ENCODE measurements at regions not wholly inside any gene's neighbourhood (a gene's known extent, or its start where the extent isn't known, plus 50 kb on each side); places are given as distances from the start of the nearest gene placed in this dataset.
"Not testable (repeated sequence)": the region's sequence is repeated elsewhere in the genome, so short reads cannot be mapped to it uniquely, and the experiment has no call there.

- Histone ChIP-seq H3K9me3 (ENCODE audit: insufficient read depth, low read length, severe bottlenecking) (no peaks in the 10 kb centered on the region), H3K4me2 (ENCODE audit: insufficient read depth, low read length) (no peak overlapping the region), H3K79me2 (ENCODE audit: insufficient read depth, low read length) (no peaks in the 10 kb centered on the region), H4K20me1 (ENCODE audit: insufficient read depth, low read length) (no peaks in the 10 kb centered on the region), H3K4me1 (ENCODE audit: insufficient read depth, low read length) (no peaks in the 10 kb centered on the region), H3K27ac (ENCODE audit: low read length) (no peak overlapping the region), H3K36me3 (ENCODE audit: insufficient read depth, low read length) (no peaks in the 10 kb centered on the region), H3K27me3 (ENCODE audit: insufficient read depth, low read length, poor library complexity) (no peaks in the 10 kb centered on the region), H3K4me3 (ENCODE audit: low read depth in 1 of 2, low read length in 2 of 2) (no peak overlapping the region), H2AFZ (ENCODE audit: low read depth, low read length) (no peak overlapping the region), H3K9ac (ENCODE audit: low read depth, low read length) (no peak overlapping the region)
- no peak for ATAC-seq (ENCODE audit: insufficient read depth, low read depth)
- DNase-seq: no peak
- TF ChIP-seq EZH2 (IDR thresholded peaks at IDR 0.05; ENCODE audit: borderline replicate concordance, low read depth, low read length, severe bottlenecking) (no peak), CTCF (IDR thresholded peaks at IDR 0.05; ENCODE audit: borderline replicate concordance, extremely low read depth, low read length, poor library complexity, severe bottlenecking) (no peak)
Measured at GRCh38 chr4:149194061-149194460, 621.6 kb downstream of the IQCM start.

DNA sequence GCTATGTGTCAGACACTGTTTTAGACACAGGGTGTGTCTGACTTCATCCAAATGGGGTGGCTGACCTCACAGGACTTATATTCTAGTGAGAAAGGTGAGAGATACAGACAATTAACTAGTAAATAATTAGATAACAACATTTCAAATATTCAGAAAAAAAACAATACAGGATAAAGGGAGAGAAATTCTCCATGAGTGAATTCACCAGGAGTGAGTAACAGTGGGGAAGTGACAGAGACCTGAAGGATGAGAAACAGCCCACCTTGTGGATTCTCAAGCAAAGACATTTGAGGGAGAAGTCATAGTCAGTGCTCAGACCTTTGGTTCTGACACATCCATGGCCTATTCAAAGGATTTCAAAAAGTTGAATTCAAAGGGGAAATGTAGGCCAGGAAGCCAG, 627.9 kb downstream of the IQCM start:
- H3K4me1 ChIP-seq (ENCODE audit: insufficient read depth, low read length): no peaks in the 10 kb centered on the region
- ATAC-seq (ENCODE audit: insufficient read depth, low read depth): no peak
- no peak for DNase-seq
- no peaks in the 10 kb centered on the region for H4K20me1 ChIP-seq (ENCODE audit: insufficient read depth, low read length)
- H3K4me2 ChIP-seq (ENCODE audit: insufficient read depth, low read length): no peak overlapping the region
- H3K9ac ChIP-seq (ENCODE audit: low read depth, low read length): no peak overlapping the region
- H2AFZ ChIP-seq (ENCODE audit: low read depth, low read length): no peak overlapping the region
- TF ChIP-seq CTCF (IDR thresholded peaks at IDR 0.05; ENCODE audit: borderline replicate concordance, extremely low read depth, low read length, poor library complexity, severe bottlenecking) (no peak), EZH2 (IDR thresholded peaks at IDR 0.05; ENCODE audit: borderline replicate concordance, low read depth, low read length, severe bottlenecking) (no peak)
- no peaks in the 10 kb centered on the region for H3K79me2 ChIP-seq (ENCODE audit: insufficient read depth, low read length)
- H3K27ac ChIP-seq (ENCODE audit: low read length): no peak overlapping the region
- H3K36me3 ChIP-seq (ENCODE audit: insufficient read depth, low read length): no peaks in the 10 kb centered on the region
- no peak overlapping the region for H3K4me3 ChIP-seq (ENCODE audit: low read depth in 1 of 2, low read length in 2 of 2)
- no peaks in the 10 kb centered on the region for H3K9me3 ChIP-seq (ENCODE audit: insufficient read depth, low read length, severe bottlenecking)
- H3K27me3 ChIP-seq (ENCODE audit: insufficient read depth, low read length, poor library complexity): no peaks in the 10 kb centered on the region

GRCh38 chr4:149183638-149184037, 632.0 kb downstream of the IQCM start:
- no peak overlapping the region for H3K4me3 ChIP-seq (ENCODE audit: low read depth in 1 of 2, low read length in 2 of 2)
- H3K9me3 ChIP-seq (ENCODE audit: insufficient read depth, low read length, severe bottlenecking): no peaks in the 10 kb centered on the region
- H3K4me2 ChIP-seq (ENCODE audit: insufficient read depth, low read length): no peak overlapping the region
- H3K27ac ChIP-seq (ENCODE audit: low read length): no peak overlapping the region
- H4K20me1 ChIP-seq (ENCODE audit: insufficient read depth, low read length): no peaks in the 10 kb centered on the region
- no peak overlapping the region for H3K9ac ChIP-seq (ENCODE audit: low read depth, low read length)
- no peak for ATAC-seq (ENCODE audit: insufficient read depth, low read depth)
- no peaks in the 10 kb centered on the region for H3K27me3 ChIP-seq (ENCODE audit: insufficient read depth, low read length, poor library complexity)
- H3K4me1 ChIP-seq (ENCODE audit: insufficient read depth, low read length): no peaks in the 10 kb centered on the region
- no peak for DNase-seq
- H3K36me3 ChIP-seq (ENCODE audit: insufficient read depth, low read length): no peaks in the 10 kb centered on the region
- TF ChIP-seq CTCF (IDR thresholded peaks at IDR 0.05; ENCODE audit: borderline replicate concordance, extremely low read depth, low read length, poor library complexity, severe bottlenecking): no peak
- no peak for TF ChIP-seq EZH2 (IDR thresholded peaks at IDR 0.05; ENCODE audit: borderline replicate concordance, low read depth, low read length, severe bottlenecking)
- H2AFZ ChIP-seq (ENCODE audit: low read depth, low read length): no peak overlapping the region
- H3K79me2 ChIP-seq (ENCODE audit: insufficient read depth, low read length): no peaks in the 10 kb centered on the region

- H3K27me3 ChIP-seq (ENCODE audit: insufficient read depth, low read length, poor library complexity); H3K9ac ChIP-seq (ENCODE audit: low read depth, low read length); H3K4me1 ChIP-seq (ENCODE audit: insufficient read depth, low read length); H3K4me2 ChIP-seq (ENCODE audit: insufficient read depth, low read length); H2AFZ ChIP-seq (ENCODE audit: low read depth, low read length); H4K20me1 ChIP-seq (ENCODE audit: insufficient read depth, low read length); DNase-seq; H3K4me3 ChIP-seq (ENCODE audit: low read depth in 1 of 2, low read length in 2 of 2); H3K9me3 ChIP-seq (ENCODE audit: insufficient read depth, low read length, severe bottlenecking); ATAC-seq (ENCODE audit: insufficient read depth, low read depth); H3K79me2 ChIP-seq (ENCODE audit: insufficient read depth, low read length); H3K36me3 ChIP-seq (ENCODE audit: insufficient read depth, low read length); H3K27ac ChIP-seq (ENCODE audit: low read length): not testable (repeated sequence)
Measured at GRCh38 chr4:149181459-149181858, 634.2 kb downstream of the IQCM start.
